ENCODE measurements at regions not wholly inside any gene's neighbourhood (a gene's known extent, or its start where the extent isn't known, plus 50 kb on each side); places are given as distances from the start of the nearest gene placed in this dataset.

DNA sequence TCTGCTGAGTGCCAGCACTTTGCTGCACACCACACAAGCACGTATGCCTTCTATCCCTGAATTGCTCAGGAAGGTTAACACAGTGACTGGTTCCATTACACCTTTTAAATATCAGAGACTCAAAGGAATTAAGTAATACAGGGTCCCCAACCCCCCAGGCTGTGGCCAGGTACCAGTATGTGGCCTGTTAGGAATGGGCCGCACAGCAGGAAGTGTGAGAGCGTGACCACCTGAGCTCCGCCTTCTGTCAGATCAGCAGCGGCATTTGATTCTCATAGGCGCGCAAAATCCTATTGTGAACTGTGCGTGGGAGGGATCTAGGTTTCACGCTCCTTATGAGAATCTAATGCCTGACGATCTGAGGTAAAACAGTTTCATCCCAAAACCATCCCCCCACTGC, 194.5 kb downstream of the FOXO1 start:
- Histone ChIP-seq H3K9me3 (ENCODE audit: low read depth) (no peaks in the 10 kb centered on the region), H3K9me2 (replicated peaks; ENCODE audit: insufficient read depth) (no peaks in the 10 kb centered on the region), H3K4me3 (no peak overlapping the region), H3K79me2 (no peaks in the 10 kb centered on the region), H3K36me3 (replicated peaks; ENCODE audit: insufficient read depth, low read depth) (no peaks in the 10 kb centered on the region), H4K20me1 (ENCODE audit: insufficient read depth, poor library complexity, severe bottlenecking) (no peaks in the 10 kb centered on the region), H2AFZ (no peak overlapping the region), H3K4me2 (no peak overlapping the region), H3K4me1 (ENCODE audit: insufficient read depth) (peaks cover 5% of the 10 kb centered on the region), H3K27me3 (no peaks in the 10 kb centered on the region), H3K27ac (no peak overlapping the region)
- no peak for DNase-seq (ENCODE audit: low spot score)
- TF ChIP-seq CTCF (IDR thresholded peaks at IDR 0.05; ENCODE audit: poor library complexity) (no peak), EZH2phosphoT487 (IDR thresholded peaks at IDR 0.05; ENCODE audit: low read depth, severe bottlenecking, unreplicated experiment) (no peak), EZH2 (IDR thresholded peaks at IDR 0.05; ENCODE audit: borderline replicate concordance) (no peak)
- WGBS (ENCODE audit: low lambda C conversion rate, missing lambda C conversion rate) = 98% methylated on average over 10 of the region's 10 CpGs

DNA sequence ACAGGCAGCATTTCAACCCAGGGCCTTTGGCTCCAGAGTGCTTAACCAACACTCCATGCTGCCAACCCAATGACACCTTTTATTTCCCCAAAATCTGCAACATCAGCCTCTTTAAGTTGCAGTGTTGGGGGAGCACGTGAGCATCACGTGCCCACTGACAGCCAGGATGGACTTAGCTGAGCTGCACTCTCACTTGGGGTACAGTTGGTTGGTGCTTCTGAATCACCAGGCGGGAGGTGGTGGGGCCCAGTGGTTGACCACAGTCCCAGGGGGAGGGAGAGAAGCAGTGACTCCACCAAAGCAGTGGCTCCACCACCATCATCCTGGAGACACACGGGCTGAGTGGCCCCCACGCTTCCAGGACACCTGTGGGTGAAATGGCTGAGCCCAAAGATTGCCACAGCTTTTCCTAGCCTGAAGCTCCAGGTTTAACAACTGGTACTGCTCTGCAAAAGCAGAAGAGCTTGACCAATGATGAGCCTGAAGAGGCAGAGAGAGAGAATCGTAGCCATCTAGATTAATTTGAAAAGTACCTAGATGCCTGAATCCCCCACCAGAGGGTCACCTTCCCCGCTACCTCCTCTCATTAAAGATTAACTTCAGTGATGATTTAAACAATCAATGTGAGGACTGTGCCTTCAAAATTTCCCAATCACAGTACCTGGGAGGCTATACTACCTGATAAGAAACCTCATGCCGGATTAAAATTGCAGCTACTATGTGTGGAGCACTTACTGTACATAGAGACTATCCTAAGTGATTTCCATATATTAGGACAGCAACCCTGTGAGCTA, 193.8 kb downstream of the FOXO1 start:
- Histone ChIP-seq H3K4me1 (ENCODE audit: insufficient read depth) (peaks cover 5% of the 10 kb centered on the region), H3K9me2 (replicated peaks; ENCODE audit: insufficient read depth) (no peaks in the 10 kb centered on the region), H4K20me1 (ENCODE audit: insufficient read depth, poor library complexity, severe bottlenecking) (no peaks in the 10 kb centered on the region), H3K27ac (no peak overlapping the region), H2AFZ (no peak overlapping the region), H3K4me3 (no peak overlapping the region), H3K27me3 (no peaks in the 10 kb centered on the region), H3K9me3 (ENCODE audit: low read depth) (no peaks in the 10 kb centered on the region), H3K79me2 (no peaks in the 10 kb centered on the region), H3K36me3 (replicated peaks; ENCODE audit: insufficient read depth, low read depth) (no peaks in the 10 kb centered on the region), H3K4me2 (no peak overlapping the region)
- no peak for DNase-seq (ENCODE audit: low spot score)
- WGBS (ENCODE audit: low lambda C conversion rate, missing lambda C conversion rate) = 79% methylated on average over 8 of the region's 8 CpGs
- no peak for TF ChIP-seq CTCF (IDR thresholded peaks at IDR 0.05; ENCODE audit: poor library complexity)
- no peak for TF ChIP-seq EZH2 (IDR thresholded peaks at IDR 0.05; ENCODE audit: borderline replicate concordance)
- no peak for TF ChIP-seq EZH2phosphoT487 (IDR thresholded peaks at IDR 0.05; ENCODE audit: low read depth, severe bottlenecking, unreplicated experiment)

GRCh38 chr13:40475617-40476016, 190.8 kb downstream of the FOXO1 start:
- H3K4me1 ChIP-seq (ENCODE audit: insufficient read depth) = peaks cover 13% of the 10 kb centered on the region

More at GRCh38 chr13:40475617-40476016, 190.8 kb downstream of the FOXO1 start:
- Histone ChIP-seq H3K9me3 (ENCODE audit: low read depth) (no peaks in the 10 kb centered on the region), H3K4me3 (no peak overlapping the region), H2AFZ (no peak overlapping the region), H3K36me3 (replicated peaks; ENCODE audit: insufficient read depth, low read depth) (no peaks in the 10 kb centered on the region), H3K79me2 (no peaks in the 10 kb centered on the region), H3K27me3 (no peaks in the 10 kb centered on the region), H3K4me2 (no peak overlapping the region), H4K20me1 (ENCODE audit: insufficient read depth, poor library complexity, severe bottlenecking) (no peaks in the 10 kb centered on the region), H3K27ac (no peak overlapping the region), H3K9me2 (replicated peaks; ENCODE audit: insufficient read depth) (no peaks in the 10 kb centered on the region)
- 87% methylated on average over 3 of the region's 3 CpGs for whole genome bisulfite sequencing (ENCODE audit: low lambda C conversion rate, missing lambda C conversion rate)
- no peak for DNase-seq (ENCODE audit: low spot score)
- TF ChIP-seq EZH2 (IDR thresholded peaks at IDR 0.05; ENCODE audit: borderline replicate concordance) = no peak
- TF ChIP-seq EZH2phosphoT487 (IDR thresholded peaks at IDR 0.05; ENCODE audit: low read depth, severe bottlenecking, unreplicated experiment) = no peak
- no peak for TF ChIP-seq CTCF (IDR thresholded peaks at IDR 0.05; ENCODE audit: poor library complexity)
